Fibroblast of villous mesenchyme (primary cell): ENCODE measurements at regions not wholly inside any gene's neighbourhood (a gene's known extent, or its start where the extent isn't known, plus 50 kb on each side); places are given as distances from the start of the nearest gene placed in this dataset.
A peak's percentile ranks its signal among the peaks of the same experiment; 100 is the strongest.

Source experiments
- DNase-seq: peaks from one replicate; pipeline ENCODE4 v3.0.0-alpha.2; 2010; ENCODE audit warnings: low read depth
- H3K4me3 ChIP-seq: 2 replicates; pipeline ENCODE4 v1.5.1; 2011; ENCODE audit warnings: low read depth, mild to moderate bottlenecking, low read length
- CTCF ChIP-seq: IDR thresholded peaks from 2 replicates; pipeline ENCODE4 v1.5.1; 2012; ENCODE audit warnings: low read depth, mild to moderate bottlenecking, low read length; ENCODE audit not compliant: insufficient read depth

GRCh38 chr5:89436464-89436863 is 553.5 kb upstream of the MEF2C start:
- TF ChIP-seq CTCF = no peak
- peak; percentile 11 for DNase-seq
- peak overlapping the region; percentile 13 for H3K4me3 ChIP-seq

- no peak for TF ChIP-seq CTCF
- DNase-seq = no peak
- H3K4me3 ChIP-seq = no peak overlapping the region
Observed at GRCh38 chr5:89435347-89435746, 552.4 kb upstream of the MEF2C start.

GRCh38 chr5:89428624-89429023 is 545.6 kb upstream of the MEF2C start:
- no peak for DNase-seq
- TF ChIP-seq CTCF = no peak
- H3K4me3 ChIP-seq = no peak overlapping the region

GRCh38 chr5:89425062-89425461 is 542.1 kb upstream of the MEF2C start:
- TF ChIP-seq CTCF = no peak
- DNase-seq = no peak
- H3K4me3 ChIP-seq = no peak overlapping the region

- no peak overlapping the region for H3K4me3 ChIP-seq
- TF ChIP-seq CTCF = no peak
- peak; percentile 34 for DNase-seq
Observed at GRCh38 chr5:89421035-89421434, 538.1 kb upstream of the MEF2C start.

GRCh38 chr5:89418407-89419085 is 535.6 kb upstream of the MEF2C start:
- TF ChIP-seq CTCF = no peak
- no peak overlapping the region for H3K4me3 ChIP-seq
- no peak for DNase-seq

GRCh38 chr5:89417990-89418389 is 535.0 kb upstream of the MEF2C start:
- no peak for DNase-seq
- H3K4me3 ChIP-seq = no peak overlapping the region
- no peak for TF ChIP-seq CTCF
